Spinal cord (tissue), 9 donors: ENCODE measurements at regions not wholly inside any gene's neighbourhood (a gene's known extent, or its start where the extent isn't known, plus 50 kb on each side); places are given as distances from the start of the nearest gene placed in this dataset.

Experiments
- DNase-seq, 6 donors: peaks; one replicate each; pipeline versions ENCODE4 v3.0.0 to v3.0.0-alpha.2; 2013 to 2015; ENCODE audit warnings: low spot score in 6 of 6, low read depth in 4 of 6
- H3K27ac ChIP-seq: one replicate; pipeline ENCODE4 v1.5.1; 2013; ENCODE audit warnings: low read depth, low read length, control low read depth
- H3K27me3 ChIP-seq: one replicate; pipeline ENCODE4 v1.6.1; 2013; ENCODE audit warnings: low read length; ENCODE audit not compliant: control insufficient read depth, insufficient read depth
- H3K36me3 ChIP-seq: one replicate; pipeline ENCODE4 v1.6.1; 2013; ENCODE audit warnings: low read length; ENCODE audit not compliant: control insufficient read depth, insufficient read depth
- H3K4me1 ChIP-seq: one replicate; pipeline ENCODE4 v1.6.1; 2013; ENCODE audit warnings: low read length; ENCODE audit not compliant: control insufficient read depth, insufficient read depth
- H3K4me3 ChIP-seq: one replicate; pipeline ENCODE4 v1.5.1; 2013; ENCODE audit warnings: low read depth, low read length, control low read depth
- H3K9me3 ChIP-seq: one replicate; pipeline ENCODE4 v1.6.1; 2013; ENCODE audit warnings: low read length; ENCODE audit not compliant: control insufficient read depth, insufficient read depth
- WGBS: methylation state at CpG from one replicate; pipeline ENCODE4 v1.1.5; 2013; ENCODE audit warnings: missing lambda C conversion rate; ENCODE audit not compliant: insufficient coverage; 5-methylcytosine and 5-hydroxymethylcytosine counted together
- donor health status: healthy.

DNA sequence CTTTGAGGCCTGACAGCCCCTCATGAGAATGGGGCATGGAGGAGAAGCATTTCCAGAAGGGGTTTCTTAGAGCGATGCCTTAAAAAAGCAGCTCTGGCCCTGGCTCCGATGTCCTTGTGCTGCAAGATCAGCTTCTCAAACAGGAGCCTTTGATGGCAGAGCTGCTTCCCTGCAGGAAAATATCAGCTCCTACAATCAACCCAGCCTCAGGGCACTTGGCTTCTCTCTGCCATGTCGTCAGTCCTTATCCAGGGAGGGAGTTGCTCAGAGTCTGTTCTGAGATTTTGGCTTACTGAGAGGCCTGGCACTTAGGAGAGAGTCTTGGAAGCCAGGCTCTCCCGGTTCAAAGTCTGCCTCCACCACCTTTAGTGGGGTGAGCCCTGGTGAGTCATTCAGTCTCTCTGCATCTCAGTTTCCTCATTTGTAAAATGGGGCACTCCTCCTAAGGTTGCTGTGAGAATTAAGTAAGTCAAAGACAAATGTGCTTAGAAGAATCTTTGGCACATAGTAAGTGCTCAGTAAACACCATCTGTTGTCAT lies 184.4 kb downstream of the HAPSTR1 start:
- WGBS: 93% methylated on average over 3 of the region's 4 CpGs
- Histone ChIP-seq H3K9me3 (no peaks in the 10 kb centered on the region), H3K27ac (no peak overlapping the region), H3K27me3 (no peaks in the 10 kb centered on the region), H3K36me3 (no peaks in the 10 kb centered on the region), H3K4me3 (no peak overlapping the region), H3K4me1 (no peaks in the 10 kb centered on the region)
- peak in 1 of 6 donors; percentile 35 for DNase-seq

DNA sequence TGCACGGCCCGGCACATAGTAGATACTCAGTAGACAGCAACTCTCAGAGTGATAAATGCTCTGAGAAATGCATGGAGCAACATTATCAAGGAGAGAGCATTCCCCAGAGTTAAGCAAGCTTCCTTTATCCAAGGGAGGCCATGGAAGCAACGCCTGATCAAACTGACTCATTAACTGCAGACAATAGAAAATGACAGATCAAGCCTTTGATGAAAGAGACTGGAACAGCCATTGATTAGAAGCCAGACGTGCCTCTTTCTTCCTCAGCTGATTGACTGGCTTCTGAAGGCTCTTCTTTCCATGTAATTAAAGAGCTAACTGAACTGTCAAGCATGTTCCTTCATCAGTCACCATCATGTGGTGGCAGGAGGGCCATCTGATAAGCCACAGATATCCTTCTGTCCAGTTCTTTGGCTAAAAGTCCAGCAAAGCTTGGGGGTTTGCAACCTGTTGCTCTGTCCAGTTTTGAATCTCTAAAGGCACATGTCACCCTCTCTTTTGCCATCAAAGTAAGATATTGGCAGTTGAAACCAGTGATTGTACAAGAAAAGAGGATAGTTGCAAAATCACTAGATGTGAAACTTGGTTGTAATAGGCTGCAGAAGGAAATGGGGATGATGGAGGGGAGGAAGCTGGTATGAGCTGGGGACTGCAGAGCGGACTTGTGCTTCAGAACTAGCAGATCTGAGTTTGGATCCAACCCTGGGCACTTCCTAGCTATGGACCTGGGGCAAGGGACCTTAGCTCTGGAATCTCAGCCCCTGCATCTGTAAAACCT lies 188.0 kb downstream of the HAPSTR1 start:
- Histone ChIP-seq H3K9me3 (no peaks in the 10 kb centered on the region), H3K27ac (no peak overlapping the region), H3K4me3 (no peak overlapping the region), H3K36me3 (no peaks in the 10 kb centered on the region), H3K4me1 (no peaks in the 10 kb centered on the region), H3K27me3 (no peaks in the 10 kb centered on the region)
- no peak for DNase-seq
- WGBS: 69% methylated on average over 4 of the region's 5 CpGs

DNA sequence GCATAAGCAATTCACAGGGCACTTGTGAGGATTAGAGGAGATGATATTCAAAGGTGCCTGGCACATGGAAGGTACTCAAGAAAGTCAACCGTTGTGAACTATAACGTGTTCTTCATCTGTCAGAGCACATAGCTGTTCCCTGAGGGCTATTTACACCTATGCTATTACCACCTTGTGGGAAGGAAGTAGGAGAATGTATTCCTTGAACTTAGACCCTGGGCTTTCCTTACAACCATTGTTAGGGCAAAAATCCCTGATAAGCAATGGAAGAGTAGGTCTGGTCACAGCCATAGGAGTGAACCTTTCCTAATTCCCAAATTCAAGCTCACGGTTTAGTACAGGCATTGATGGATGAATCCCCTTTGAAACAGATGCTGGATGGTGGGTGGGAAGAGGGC lies 188.6 kb downstream of the HAPSTR1 start:
- H3K27ac ChIP-seq: no peak overlapping the region
- H3K36me3 ChIP-seq: no peaks in the 10 kb centered on the region
- no peak for DNase-seq
- H3K9me3 ChIP-seq: no peaks in the 10 kb centered on the region
- no peak overlapping the region for H3K4me3 ChIP-seq
- H3K27me3 ChIP-seq: no peaks in the 10 kb centered on the region
- H3K4me1 ChIP-seq: no peaks in the 10 kb centered on the region
- 83% methylated on average over 1 of the region's 3 CpGs for WGBS

DNA sequence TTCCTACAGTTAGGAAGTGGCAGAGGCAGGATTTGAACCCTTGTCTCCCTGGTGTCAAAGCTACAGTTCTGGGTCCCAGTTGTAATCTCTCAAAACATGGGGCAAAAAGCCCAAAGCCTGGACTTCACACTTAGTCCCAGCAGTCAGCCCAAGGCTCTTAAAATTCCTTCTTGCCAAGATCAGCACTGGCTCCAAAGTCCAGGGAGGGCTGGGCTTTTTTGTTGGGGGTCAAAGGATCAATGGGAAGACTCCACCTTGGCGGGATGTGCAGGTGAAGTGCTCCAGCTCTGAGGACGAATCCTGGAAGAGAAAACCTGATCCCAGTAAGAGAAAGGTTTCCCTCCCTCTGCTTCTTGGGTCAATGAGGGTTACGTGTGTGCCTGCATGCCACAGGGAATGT lies 195.5 kb downstream of the HAPSTR1 start:
- Histone ChIP-seq H3K27ac (no peak overlapping the region), H3K4me1 (no peaks in the 10 kb centered on the region), H3K27me3 (no peaks in the 10 kb centered on the region), H3K9me3 (no peaks in the 10 kb centered on the region), H3K36me3 (no peaks in the 10 kb centered on the region), H3K4me3 (no peak overlapping the region)
- 83% methylated on average over 2 of the region's 3 CpGs for WGBS
- DNase-seq: no peak

DNA sequence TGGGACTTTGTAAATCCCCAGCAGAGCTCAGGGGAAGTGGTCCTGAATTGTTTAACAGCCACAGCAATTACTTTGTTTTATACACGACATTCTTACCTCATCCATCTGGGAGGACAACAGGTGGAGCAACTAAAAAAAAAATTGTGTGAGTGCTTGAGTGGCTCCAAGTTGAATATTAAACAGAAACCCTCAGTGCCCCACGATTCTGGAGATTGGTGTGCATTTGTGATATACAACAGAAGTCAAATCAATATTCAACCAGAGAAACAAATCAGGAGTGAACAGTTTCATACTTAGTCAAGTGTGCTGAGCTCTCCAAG lies 204.8 kb downstream of the HAPSTR1 start:
- no CpG with 5 or more reads among the region's 2 CpGs for WGBS
- peak in 1 of 6 donors; percentile 44 for DNase-seq

DNA sequence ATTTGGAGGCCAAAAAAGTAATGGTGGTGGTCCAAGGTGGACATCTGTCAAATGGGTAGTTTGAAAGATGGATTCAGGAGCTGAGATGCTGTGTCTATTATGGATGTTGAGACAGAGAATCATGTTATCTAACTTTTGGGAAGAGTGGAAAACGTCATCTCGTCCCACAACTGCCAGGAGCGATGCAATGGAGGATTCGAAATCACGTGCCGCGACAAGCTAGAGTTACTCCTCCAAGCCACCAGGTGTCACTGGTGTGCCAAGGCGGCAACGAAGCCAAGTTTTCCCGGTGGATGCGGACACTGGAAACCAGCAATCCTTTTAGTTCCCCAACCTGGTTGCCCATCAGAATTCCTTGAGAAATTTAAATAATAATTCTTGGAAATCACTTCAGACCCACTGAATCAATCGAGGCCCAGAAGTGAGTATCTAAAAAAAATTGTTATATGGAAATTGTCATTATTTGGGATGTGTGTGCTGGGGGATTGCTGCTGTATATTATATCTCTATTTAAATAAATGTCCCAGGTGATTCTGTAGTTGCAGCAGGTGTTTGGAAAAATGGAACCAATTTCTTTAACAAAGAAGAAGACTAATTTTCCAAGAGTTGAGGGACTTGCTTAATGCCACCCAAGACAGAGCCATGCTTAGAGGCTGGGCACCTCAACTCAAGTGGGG lies 206.1 kb downstream of the HAPSTR1 start:
- peak in 1 of 6 donors; percentile 46 for DNase-seq
- Histone ChIP-seq H3K4me3 (no peak overlapping the region), H3K9me3 (no peaks in the 10 kb centered on the region), H3K36me3 (no peaks in the 10 kb centered on the region), H3K27ac (no peak overlapping the region), H3K27me3 (no peaks in the 10 kb centered on the region), H3K4me1 (no peaks in the 10 kb centered on the region)
- WGBS: 60% methylated on average over 7 of the region's 12 CpGs

More for the DNA sequence above, 204.8 kb downstream of the HAPSTR1 start:
- no peaks in the 10 kb centered on the region for H3K36me3 ChIP-seq
- H3K4me3 ChIP-seq: no peak overlapping the region
- no peaks in the 10 kb centered on the region for H3K27me3 ChIP-seq
- no peaks in the 10 kb centered on the region for H3K9me3 ChIP-seq
- H3K27ac ChIP-seq: no peak overlapping the region
- no peaks in the 10 kb centered on the region for H3K4me1 ChIP-seq

DNA sequence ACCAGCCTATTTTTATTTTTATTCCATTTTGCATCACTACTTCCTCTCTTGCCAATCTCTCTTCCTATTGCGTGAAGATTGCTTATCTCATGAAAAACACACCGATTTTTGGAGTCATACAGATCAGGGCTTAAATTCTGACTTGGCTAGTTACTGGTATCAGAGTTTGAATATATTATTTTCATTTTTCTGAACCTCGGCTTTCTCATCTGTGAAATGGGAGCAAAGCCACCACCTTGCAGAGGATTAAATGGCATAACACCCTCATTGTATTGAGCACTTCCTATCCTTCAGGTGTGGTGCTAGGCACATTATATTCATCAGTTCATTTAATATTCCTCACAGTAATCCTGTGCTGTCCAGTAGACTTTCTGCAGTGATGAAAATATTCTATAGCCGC lies 208.8 kb downstream of the HAPSTR1 start:
- H3K9me3 ChIP-seq: no peaks in the 10 kb centered on the region
- 100% methylated on average over 1 of the region's 4 CpGs for WGBS
- H3K27ac ChIP-seq: no peak overlapping the region
- H3K27me3 ChIP-seq: no peaks in the 10 kb centered on the region
- H3K4me3 ChIP-seq: no peak overlapping the region
- H3K36me3 ChIP-seq: no peaks in the 10 kb centered on the region
- H3K4me1 ChIP-seq: no peaks in the 10 kb centered on the region
- no peak for DNase-seq

DNA sequence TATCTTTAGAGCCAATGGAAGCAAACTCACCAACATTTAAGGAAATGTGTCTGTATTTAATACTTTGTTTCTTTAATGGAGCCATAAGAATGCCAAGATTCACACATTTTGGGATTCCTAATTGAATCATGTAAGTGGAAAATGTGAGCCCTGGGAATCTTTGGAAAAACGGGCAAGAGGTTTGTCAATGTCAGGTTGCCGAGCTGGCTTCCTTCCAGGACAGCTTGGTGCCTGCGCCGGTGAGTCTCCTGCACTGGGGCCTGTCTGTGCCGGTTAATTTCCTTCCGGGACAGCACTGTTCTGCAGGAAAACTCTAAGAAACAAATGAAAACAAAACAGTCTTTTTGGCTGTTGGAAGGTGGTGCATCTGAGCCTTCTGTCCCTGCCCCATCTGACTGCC lies 210.6 kb downstream of the HAPSTR1 start:
- no peaks in the 10 kb centered on the region for H3K27me3 ChIP-seq
- H3K4me1 ChIP-seq: no peaks in the 10 kb centered on the region
- no peaks in the 10 kb centered on the region for H3K9me3 ChIP-seq
- H3K4me3 ChIP-seq: no peak overlapping the region
- peak in 1 of 6 donors; percentile 51 for DNase-seq
- H3K27ac ChIP-seq: no peak overlapping the region
- no peaks in the 10 kb centered on the region for H3K36me3 ChIP-seq
- 70% methylated on average over 5 of the region's 6 CpGs for WGBS

DNA sequence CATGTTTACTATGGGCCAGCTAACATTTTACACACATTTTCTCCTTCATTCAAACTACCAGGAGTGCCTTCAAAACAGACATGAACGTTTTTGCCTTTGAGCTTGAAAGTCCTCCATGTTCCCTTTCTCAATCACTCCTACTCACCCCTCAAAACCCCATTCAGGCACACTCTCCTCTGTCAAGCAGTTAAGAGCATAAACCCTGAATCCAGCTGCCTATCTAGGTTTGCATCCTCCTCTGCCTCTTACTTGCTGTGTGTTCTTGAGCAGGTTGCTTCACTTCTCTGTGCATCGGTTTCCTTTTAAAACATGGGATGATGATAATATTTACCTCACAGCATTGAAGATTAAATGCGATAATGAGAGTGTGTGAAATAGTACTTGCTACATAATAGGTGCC lies 215.3 kb downstream of the HAPSTR1 start:
- H3K9me3 ChIP-seq: no peaks in the 10 kb centered on the region
- peaks cover 2% of the 10 kb centered on the region for H3K27me3 ChIP-seq
- DNase-seq: no peak
- no peaks in the 10 kb centered on the region for H3K36me3 ChIP-seq
- WGBS: 100% methylated on average over 1 of the region's 3 CpGs
- no peak overlapping the region for H3K4me3 ChIP-seq
- no peak overlapping the region for H3K27ac ChIP-seq
- H3K4me1 ChIP-seq: peaks cover 25% of the 10 kb centered on the region

DNA sequence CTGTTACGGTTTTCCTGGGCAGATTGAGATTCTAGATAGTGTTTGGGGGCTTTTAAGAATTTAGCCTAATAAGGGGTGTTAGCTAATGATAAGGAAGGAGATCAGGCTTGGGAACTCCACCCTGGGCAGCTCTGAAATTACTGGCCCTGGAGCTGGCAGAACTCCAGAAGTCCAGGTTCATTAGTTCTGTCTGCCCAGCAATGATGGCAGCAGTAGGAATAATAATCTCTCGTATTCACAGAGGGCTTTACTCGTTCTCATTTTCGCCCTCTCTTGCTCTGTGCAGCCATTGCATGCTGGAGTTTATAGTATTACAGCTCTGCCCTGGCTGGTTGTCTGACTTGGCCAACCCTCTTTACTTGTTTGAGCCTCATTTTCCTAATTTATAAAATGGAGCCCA lies 216.0 kb downstream of the HAPSTR1 start:
- peaks cover 2% of the 10 kb centered on the region for H3K27me3 ChIP-seq
- DNase-seq: peak in 1 of 6 donors; percentile 74
- no peaks in the 10 kb centered on the region for H3K36me3 ChIP-seq
- H3K4me3 ChIP-seq: no peak overlapping the region
- H3K4me1 ChIP-seq: peaks cover 25% of the 10 kb centered on the region
- no peak overlapping the region for H3K27ac ChIP-seq
- WGBS: 38% methylated on average over 4 of the region's 4 CpGs
- no peaks in the 10 kb centered on the region for H3K9me3 ChIP-seq
